ENCODE measurements at regions not wholly inside any gene's neighbourhood (a gene's known extent, or its start where the extent isn't known, plus 50 kb on each side); places are given as distances from the start of the nearest gene placed in this dataset.
"Not testable (repeated sequence)": the region's sequence is repeated elsewhere in the genome, so short reads cannot be mapped to it uniquely, and the experiment has no call there.

- DNase-seq (ENCODE audit: low read depth in 3 of 3) = no peak
Observed at GRCh38 chr2:237214963-237215362, 129.3 kb downstream of the COPS8 start.

- no peak for DNase-seq (ENCODE audit: low read depth in 3 of 3)
Observed at GRCh38 chr2:237217995-237218616, 132.4 kb downstream of the COPS8 start.

GRCh38 chr2:237218756-237219155, 133.1 kb downstream of the COPS8 start:
- DNase-seq (ENCODE audit: low read depth in 3 of 3) = no peak

DNA sequence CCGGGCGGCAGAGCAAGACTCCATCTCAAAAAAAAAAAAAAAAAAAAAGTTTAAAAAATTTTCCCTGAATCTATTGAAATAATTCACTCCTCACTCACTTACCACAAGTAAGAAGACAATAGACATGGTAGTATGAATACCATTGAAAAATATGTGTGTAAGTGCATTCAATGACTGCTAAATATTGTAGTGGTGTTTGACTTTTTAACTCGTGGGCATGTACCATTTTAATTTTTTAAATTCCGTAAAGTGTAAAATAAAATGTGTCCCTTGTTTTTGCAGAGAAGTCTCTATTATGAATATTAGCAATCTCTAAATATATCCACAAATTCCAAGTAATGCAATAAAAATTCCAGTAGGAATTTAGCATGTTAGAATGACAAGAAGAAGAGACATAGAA, 134.1 kb downstream of the COPS8 start:
- DNase-seq (ENCODE audit: low read depth in 3 of 3) = no peak

DNA sequence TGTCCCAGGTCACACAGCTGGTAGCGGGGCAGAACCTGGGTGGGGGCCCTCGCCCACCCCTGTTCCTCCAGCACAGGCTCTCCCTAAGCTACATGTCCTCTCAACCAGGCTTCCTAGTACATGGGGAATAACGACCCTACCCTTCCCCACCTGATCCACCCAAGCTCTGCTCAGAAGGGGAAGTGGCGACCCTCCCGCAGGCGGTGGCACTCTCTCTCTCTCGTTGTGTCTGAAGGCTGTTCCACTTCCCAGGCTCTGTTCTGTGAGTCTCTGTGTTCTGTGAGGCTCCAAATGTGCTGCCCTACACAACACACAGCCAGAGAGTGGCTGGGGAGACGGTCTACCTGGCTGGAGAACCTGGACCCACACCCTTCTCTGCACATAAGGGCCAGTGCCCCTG, 135.8 kb downstream of the COPS8 start:
- no peak for DNase-seq (ENCODE audit: low read depth in 3 of 3)

DNA sequence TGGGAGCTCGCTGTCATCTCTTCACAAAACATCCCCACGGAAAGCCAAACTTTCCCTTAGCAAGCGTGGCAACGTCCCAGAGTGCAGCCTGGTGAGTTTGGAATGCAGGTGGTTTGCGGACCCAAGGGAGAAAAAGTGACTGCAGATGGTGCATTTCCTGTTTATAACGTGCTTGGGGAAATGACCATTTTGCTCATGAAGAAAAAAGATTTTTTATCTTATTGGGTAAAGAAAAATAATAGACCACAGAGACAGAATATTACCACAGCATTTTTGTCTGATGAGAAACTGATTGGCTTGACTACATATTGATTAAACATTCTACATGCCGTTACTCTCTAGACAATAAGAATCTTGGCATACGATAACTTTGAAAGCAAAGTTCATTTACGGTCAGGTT, 136.5 kb downstream of the COPS8 start:
- no peak for DNase-seq (ENCODE audit: low read depth in 3 of 3)

DNA sequence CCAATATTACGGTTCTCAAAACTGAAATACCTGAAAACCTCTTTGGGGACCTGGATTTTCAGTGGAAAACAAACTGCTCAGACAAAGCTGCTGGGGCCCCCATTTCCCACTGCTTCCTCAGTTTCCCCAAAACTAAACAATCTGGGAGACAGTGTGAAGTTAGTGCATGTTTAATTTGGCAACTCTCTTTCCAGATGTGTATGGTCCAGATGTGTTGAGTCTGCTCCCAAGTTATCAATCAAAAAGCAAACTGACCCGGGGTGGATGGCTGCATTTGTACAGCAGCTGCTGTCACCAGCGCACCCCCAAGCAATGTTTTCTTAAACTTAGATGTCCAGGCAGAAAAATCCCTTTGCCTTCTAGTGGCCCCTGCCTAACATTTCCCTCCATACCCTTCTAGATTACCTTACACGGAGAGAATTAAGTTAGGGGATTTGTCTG, 136.9 kb downstream of the COPS8 start:
- no peak for DNase-seq (ENCODE audit: low read depth in 3 of 3)

- no peak for DNase-seq (ENCODE audit: low read depth in 3 of 3)
Observed at GRCh38 chr2:237223201-237223861, 137.6 kb downstream of the COPS8 start.

DNA sequence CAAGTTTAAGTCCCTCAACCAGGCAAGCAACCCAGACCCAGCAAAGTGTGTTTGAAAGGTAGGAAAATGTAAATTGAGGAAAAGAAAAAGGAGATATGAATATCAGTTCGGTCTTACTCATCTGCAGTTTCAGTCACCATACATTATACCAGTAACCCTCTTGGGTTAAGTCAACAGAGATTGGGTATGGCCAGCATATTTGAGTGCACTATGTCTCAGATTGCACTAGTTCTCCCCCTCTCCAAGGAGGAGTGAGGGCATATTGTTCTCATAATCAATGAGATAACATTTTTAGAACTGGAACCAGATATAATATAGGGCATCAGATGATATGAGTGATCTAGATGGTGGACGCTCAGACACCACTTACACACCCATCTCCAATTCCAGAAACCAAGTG, 141.5 kb downstream of the COPS8 start:
- no peak for DNase-seq (ENCODE audit: low read depth in 3 of 3)

DNA sequence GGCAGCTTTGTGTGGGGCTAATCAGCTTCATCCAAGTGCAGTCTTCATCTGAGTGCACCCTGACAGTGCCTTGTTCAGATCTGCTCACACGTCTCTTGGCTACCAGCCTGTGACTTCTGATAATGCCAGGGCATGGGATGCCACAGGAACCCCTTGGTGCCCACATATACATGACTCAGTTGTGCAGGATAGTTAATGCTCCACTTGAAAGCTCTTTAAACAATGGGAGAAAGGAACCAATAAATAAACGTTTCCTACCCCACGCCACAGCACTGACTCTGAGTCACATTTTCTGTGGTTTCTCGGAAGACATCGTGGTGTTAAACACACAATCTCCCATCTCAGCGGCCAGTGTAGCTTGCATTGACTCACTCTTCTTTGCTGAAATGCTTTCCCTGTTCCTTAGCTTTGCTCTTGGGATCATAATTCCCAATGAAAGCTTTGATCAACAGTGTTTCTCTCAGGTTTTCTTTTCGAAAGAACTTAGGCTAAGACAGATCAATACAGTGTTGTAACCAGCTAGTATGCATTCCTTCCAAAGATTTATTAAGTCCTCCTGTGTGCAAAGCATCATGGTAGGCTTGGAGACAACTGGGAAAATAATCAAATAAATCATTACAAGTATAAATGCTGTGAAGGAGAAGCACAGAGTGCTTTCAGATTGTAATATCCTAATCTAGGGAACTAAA, 142.0 kb downstream of the COPS8 start:
- peak in 1 of 3 experiments; percentile 22 for DNase-seq (ENCODE audit: low read depth in 3 of 3)

DNA sequence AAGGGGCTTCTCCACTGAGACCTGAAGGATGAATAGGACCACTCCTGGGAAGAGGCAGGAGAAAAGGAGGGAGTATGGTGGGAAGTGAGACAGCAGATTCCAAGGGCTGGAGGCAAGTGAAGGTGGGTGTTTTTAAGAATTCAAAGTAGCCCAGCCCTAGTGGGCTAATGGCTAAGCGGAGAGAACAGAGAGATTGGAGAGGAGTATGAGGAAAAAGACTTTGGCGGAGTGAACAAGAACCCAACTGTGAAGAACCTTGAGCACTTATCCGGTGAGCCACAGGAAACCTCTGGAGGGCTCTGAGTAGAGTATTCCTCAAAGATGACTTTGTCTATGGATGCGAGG, 142.6 kb downstream of the COPS8 start:
- DNase-seq (ENCODE audit: low read depth in 3 of 3) = no peak

- DNase-seq (ENCODE audit: low read depth in 3 of 3) = no peak
Observed at GRCh38 chr2:237229905-237230304, 144.2 kb downstream of the COPS8 start.

- no peak for DNase-seq (ENCODE audit: low read depth in 3 of 3)
Observed at GRCh38 chr2:237230355-237230754, 144.7 kb downstream of the COPS8 start.

DNA sequence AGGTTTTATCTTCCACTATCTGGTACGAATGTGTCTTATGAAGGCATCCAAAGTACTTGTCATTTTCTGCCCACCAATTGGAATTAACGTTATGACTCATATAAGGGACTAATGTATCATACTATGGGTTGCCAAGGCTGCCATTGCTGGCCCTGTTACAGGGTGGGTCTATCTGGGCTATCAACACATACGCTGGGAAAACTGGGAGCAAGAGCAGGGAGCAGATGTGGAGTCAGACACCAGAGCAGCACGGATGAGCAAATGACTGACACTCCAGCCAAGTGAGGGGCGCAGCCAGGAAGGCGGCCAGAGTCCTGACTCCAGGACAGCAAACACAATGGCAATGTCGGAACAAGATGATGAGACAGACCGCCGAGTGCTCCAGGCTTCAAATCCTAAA, 145.9 kb downstream of the COPS8 start:
- no peak for DNase-seq (ENCODE audit: low read depth in 3 of 3)

DNA sequence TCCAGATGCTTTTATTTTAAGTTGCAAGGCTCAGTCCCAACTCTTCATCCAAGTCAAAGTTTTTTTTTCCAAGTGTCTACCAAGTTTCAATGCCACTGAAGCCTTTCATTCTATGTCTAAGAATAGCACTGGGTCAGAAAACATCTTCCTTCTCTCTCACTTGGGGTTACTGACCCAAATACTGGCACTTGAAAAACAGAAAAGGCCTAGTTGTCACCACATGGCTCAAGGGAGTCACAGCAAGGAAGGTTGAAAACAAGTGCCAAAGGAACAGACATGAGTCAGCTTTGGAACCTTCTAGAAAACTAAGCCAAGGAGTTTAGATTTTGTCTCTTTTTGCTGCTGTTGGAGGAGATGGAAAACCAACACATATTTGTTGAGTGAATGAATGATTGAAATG, 146.5 kb downstream of the COPS8 start:
- DNase-seq (ENCODE audit: low read depth in 3 of 3) = no peak

GRCh38 chr2:237234268-237234667, 148.6 kb downstream of the COPS8 start:
- no peak for DNase-seq (ENCODE audit: low read depth in 3 of 3)

DNA sequence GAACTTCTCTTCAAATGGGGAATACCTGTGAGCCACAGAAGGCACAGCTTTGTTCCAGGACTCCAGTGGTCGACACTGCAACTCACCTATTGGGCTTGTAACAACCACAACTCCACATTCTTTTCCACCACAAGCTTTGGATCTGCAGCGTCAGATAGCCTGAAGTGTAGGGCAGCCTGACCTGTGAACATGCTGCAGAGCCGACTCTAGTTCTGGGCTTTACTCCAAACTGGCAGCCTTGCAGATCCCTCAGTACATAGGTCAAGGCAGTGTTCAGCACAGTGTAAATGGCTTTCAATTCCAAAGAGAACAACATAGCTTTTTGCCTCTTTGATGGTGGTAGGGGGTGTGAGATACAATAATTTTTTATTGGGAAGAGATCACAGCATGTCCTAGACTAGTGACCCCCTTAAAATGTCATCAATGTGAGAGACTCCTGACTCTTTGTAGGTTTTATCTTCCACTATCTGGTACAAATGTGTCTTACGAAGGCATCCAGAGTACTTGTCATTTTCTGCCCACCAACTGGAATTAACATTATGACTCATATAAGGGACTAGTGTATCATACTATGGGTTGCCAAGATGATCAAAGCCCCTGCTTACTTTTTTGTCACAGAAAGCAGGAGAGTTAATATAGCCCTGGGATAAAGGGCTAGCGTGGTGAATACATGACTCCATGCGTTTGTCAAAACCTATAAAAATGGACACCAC, 149.8 kb downstream of the COPS8 start:
- no peak for DNase-seq (ENCODE audit: low read depth in 3 of 3)

GRCh38 chr2:237236188-237236587, 150.5 kb downstream of the COPS8 start:
- no peak for DNase-seq (ENCODE audit: low read depth in 3 of 3)

DNA sequence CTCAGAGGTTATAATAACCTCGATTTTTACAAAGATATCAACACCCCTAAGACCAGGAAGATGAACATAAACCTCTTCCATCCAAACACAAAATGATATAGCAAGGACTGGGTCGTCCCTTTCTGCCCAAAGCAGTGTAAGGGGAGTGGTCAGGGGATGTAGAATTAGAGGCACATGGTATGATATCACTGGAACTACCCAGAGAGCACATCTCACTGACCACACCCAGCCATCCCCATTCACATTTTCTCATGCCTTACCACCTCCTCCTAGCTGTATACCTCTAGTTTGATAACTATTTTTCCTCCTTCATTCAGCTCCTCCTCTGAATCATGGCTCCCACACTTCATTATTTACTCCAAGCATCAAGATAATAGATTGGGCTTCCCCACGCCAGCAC, 152.6 kb downstream of the COPS8 start:
- no peak for DNase-seq (ENCODE audit: low read depth in 3 of 3)

- DNase-seq (ENCODE audit: low read depth in 3 of 3) = no peak
Observed at GRCh38 chr2:237240252-237240651, 154.6 kb downstream of the COPS8 start.

DNA sequence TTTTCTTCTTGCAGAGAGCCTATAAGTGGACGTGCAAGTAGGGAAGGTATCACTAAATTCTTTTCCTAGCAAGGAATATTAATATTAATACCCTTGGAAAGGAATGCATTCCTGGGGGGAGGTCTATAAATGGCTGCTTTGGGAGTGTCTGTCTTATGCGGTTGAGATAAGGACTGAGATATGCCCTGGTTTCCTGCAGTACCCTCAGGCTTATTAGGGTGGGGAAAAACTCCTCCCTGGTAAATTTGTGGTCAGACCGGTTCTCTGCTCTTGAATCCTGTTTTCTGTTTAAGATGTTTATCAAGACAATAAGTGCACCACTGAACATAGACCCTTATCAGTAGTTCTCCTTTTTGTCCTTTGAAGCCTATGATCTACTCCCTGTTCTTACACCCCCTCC, 155.2 kb downstream of the COPS8 start:
- not testable (repeated sequence) for DNase-seq (ENCODE audit: low read depth in 3 of 3)

GRCh38 chr2:237242091-237242536, 156.4 kb downstream of the COPS8 start:
- DNase-seq (ENCODE audit: low read depth in 3 of 3) = no peak

GRCh38 chr2:237243487-237243886, 157.8 kb downstream of the COPS8 start:
- DNase-seq (ENCODE audit: low read depth in 3 of 3) = no peak
